Uterus (tissue), 3 donors: ENCODE measurements at regions not wholly inside any gene's neighbourhood (a gene's known extent, or its start where the extent isn't known, plus 50 kb on each side); places are given as distances from the start of the nearest gene placed in this dataset.
A peak's percentile ranks its signal among the peaks of the same experiment; 100 is the strongest.

Source experiments
- DNase-seq, 2 donors: peaks; one replicate each; pipeline ENCODE4 v3.0.0-alpha.2; 2019 to 2020
- H3K27ac ChIP-seq, 2 donors: fragments of 200-600 bp; sonication (generic); 1 replicate in 1 of 2; 2 replicates in 1 of 2; pipeline ENCODE4 v1.5.1; 2016 to 2018
- H3K27me3 ChIP-seq, 2 donors: fragments of 200-600 bp; sonication (generic); one replicate each; pipeline ENCODE4 v1.5.1; 2018 to 2019; ENCODE audit warnings: control low read depth in 1 of 2
- H3K36me3 ChIP-seq, 2 donors: fragments of 200-600 bp; sonication (generic); one replicate each; pipeline ENCODE4 v1.5.1; 2019; ENCODE audit warnings: control low read depth in 1 of 2
- H3K4me1 ChIP-seq, 2 donors: fragments of 200-600 bp; sonication (generic); one replicate each; pipeline ENCODE4 v1.5.1; 2018 to 2019; ENCODE audit warnings: control low read depth in 1 of 2
- H3K4me3 ChIP-seq, 2 donors: fragments of 200-600 bp; sonication (generic); 1 replicate in 1 of 2; 2 replicates in 1 of 2; pipeline ENCODE4 v1.5.1; 2018 to 2019; ENCODE audit warnings: mild to moderate bottlenecking in 1 of 2
- H3K9me3 ChIP-seq, 2 donors: fragments of 200-600 bp; sonication (generic); one replicate each; pipeline ENCODE4 v1.5.1; 2019; ENCODE audit warnings: control low read depth in 1 of 2
- POLR2A ChIP-seq, 2 donors: fragments of 450-650 bp; IDR thresholded peaks; one replicate each; pipeline ENCODE4 v1.6.1; 2016; ENCODE audit warnings: antibody characterized with exemption in 2 of 2, mild to moderate bottlenecking in 1 of 2, moderate library complexity in 1 of 2
- intact Hi-C: fragments of 100-400 bp; cut with DNase I; formaldehyde crosslinking; loops from one replicate; pipeline ENCODE4 v1.15.1; 2023; ENCODE audit warnings: low total_unique reads
- TF ChIP-seq, protein P1 (sequence below), 4 experiments: fragments of 200-600 bp in 2 of 4; fragments of 450-650 bp in 2 of 4; sonication (generic) in 2 of 4; IDR thresholded peaks; one replicate each; pipeline ENCODE4 v1.5.1; 2016 to 2019; ENCODE audit warnings: antibody characterized with exemption in 4 of 4, mild to moderate bottlenecking in 2 of 4, moderate library complexity in 1 of 4
- donor health status: DM: yes; HTN: yes; CAD: no.

DNA sequence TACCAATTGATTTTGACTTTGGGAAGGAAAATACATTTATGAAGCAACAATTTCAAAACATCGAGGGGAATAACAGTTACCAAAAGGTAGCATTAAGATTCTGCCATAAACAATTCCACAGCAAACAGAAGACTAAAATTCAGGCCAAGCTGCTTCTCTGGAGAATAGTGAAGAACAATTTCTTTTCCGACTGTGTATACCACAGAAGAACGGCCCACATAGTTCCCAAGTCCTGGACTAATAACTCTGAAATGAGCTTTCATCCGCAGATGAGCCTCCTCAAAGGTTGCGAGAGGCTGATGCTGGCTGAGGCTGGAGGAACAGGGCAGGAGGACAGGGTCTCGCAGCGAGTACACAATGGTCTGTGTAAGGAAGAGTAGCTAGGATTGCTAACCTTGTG, 278.9 kb upstream of the TCF4 start:
- peak overlapping the region; percentile 47 to 60 for H3K27ac ChIP-seq
- DNase-seq = no peak
- intact Hi-C loops = no loop called here

DNA sequence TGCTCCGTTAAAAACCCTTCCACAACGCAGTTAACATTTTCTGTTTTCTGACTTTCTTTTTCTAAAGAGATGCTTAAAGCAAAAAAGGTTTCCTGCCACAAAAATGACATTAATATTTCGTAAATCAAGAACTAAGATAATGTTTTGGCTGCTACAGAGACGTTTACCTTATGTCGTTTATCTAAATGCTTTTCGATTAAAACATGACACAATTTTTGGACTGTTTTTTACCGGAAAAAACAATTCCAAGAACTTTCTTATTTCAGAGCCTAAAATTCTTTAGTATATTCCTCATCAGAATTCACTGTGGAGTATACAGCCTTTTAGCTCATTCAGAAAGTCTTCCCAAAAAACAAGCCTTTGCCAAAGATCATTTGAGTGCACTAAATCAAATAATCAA, 278.0 kb upstream of the TCF4 start:
- Histone ChIP-seq H3K27me3 (no peaks in the 10 kb centered on the region), H3K9me3 (no peaks in the 10 kb centered on the region), H3K4me3 (no peak overlapping the region), H3K27ac (peak overlapping the region; percentile 47 to 60), H3K4me1 (peaks cover 0 to 3% of the 10 kb centered on the region in 2 donors), H3K36me3 (no peaks in the 10 kb centered on the region)
- DNase-seq = no peak
- TF ChIP-seq POLR2A (IDR thresholded peaks at IDR 0.05) = no peak
- intact Hi-C loops = no loop called here

More for the DNA sequence above, 278.9 kb upstream of the TCF4 start:
- Histone ChIP-seq H3K4me3 (no peak overlapping the region), H3K27me3 (no peaks in the 10 kb centered on the region), H3K9me3 (no peaks in the 10 kb centered on the region), H3K4me1 (peaks cover 0 to 3% of the 10 kb centered on the region in 2 donors), H3K36me3 (no peaks in the 10 kb centered on the region)
- TF ChIP-seq POLR2A (IDR thresholded peaks at IDR 0.05) = no peak
- TF ChIP-seq, protein P1, sequence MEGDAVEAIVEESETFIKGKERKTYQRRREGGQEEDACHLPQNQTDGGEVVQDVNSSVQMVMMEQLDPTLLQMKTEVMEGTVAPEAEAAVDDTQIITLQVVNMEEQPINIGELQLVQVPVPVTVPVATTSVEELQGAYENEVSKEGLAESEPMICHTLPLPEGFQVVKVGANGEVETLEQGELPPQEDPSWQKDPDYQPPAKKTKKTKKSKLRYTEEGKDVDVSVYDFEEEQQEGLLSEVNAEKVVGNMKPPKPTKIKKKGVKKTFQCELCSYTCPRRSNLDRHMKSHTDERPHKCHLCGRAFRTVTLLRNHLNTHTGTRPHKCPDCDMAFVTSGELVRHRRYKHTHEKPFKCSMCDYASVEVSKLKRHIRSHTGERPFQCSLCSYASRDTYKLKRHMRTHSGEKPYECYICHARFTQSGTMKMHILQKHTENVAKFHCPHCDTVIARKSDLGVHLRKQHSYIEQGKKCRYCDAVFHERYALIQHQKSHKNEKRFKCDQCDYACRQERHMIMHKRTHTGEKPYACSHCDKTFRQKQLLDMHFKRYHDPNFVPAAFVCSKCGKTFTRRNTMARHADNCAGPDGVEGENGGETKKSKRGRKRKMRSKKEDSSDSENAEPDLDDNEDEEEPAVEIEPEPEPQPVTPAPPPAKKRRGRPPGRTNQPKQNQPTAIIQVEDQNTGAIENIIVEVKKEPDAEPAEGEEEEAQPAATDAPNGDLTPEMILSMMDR (IDR thresholded peaks at IDR 0.05) = no peak

DNA sequence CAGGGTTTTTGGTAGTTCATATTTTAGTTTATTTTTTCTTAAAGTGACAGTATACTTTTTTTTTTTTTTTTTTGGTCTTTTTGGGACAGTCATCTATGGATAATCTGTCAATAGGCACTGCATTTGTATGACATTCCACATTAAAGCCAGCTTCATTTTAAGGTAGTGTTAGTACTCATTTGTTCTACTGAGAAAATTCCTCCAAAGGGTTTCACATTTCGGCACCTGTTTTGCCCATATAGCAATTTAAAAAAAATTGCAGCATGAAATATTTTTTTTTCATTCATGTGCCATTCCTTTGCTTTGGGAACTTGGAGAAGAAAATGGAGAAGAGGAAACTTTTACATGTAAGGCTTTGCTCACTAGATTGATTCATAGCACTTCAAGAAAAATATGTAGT, 276.3 kb upstream of the TCF4 start:
- H3K9me3 ChIP-seq = no peaks in the 10 kb centered on the region
- no peak for DNase-seq
- H3K27me3 ChIP-seq = no peaks in the 10 kb centered on the region
- H3K4me1 ChIP-seq = peaks cover 0 to 2% of the 10 kb centered on the region in 2 donors
- peak overlapping the region; percentile 50 to 60 for H3K27ac ChIP-seq
- TF ChIP-seq, protein P1 (IDR thresholded peaks at IDR 0.05) = no peak
- no peak for TF ChIP-seq POLR2A (IDR thresholded peaks at IDR 0.05)
- no peaks in the 10 kb centered on the region for H3K36me3 ChIP-seq
- no peak overlapping the region for H3K4me3 ChIP-seq
- intact Hi-C loops = no loop called here

DNA sequence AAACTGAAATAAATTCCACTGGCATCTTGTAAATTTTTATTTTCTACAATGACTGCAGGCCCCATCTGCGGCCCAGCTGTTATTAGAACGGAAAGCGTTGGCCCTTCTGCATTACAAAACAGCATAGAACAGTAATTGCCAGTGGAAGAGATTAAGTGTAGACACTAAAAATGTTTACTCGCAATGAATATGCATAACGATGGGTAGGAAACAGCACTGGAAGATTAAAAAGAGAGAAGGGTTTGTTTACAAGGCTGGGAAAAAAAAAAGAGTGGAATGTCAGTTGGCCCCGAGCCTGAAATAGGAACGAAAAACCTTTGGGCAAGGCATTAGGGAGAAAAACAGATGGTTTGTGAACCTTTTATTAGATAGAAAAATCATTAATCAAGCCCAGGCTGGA, 275.9 kb upstream of the TCF4 start:
- intact Hi-C loops = no loop called here
- H3K4me1 ChIP-seq = no peaks in the 10 kb centered on the region
- peak overlapping the region; percentile 50 to 60 for H3K27ac ChIP-seq

DNA sequence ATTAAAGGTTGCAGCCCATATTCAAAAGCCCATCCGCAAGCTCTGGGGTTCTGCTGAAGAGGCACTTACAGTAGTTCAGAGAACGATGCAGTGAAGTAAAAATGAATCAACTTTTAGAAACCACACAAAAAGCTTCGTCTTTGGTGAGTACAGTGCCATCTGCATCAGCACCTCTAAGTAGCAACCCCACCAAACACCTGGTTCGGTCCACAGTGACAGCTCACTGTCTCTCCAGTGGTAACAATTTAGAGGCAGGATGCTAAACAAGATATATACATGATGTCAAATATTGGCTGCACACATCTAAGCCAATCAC, 275.4 kb upstream of the TCF4 start:
- DNase-seq = no peak
- H3K9me3 ChIP-seq = no peaks in the 10 kb centered on the region
- peak overlapping the region; percentile 50 to 60 for H3K27ac ChIP-seq
- no peaks in the 10 kb centered on the region for H3K36me3 ChIP-seq
- H3K27me3 ChIP-seq = no peaks in the 10 kb centered on the region
- no peak overlapping the region for H3K4me3 ChIP-seq
- intact Hi-C loops = no loop called here
- no peaks in the 10 kb centered on the region for H3K4me1 ChIP-seq
- TF ChIP-seq, protein P1 (IDR thresholded peaks at IDR 0.05) = no peak
- TF ChIP-seq POLR2A (IDR thresholded peaks at IDR 0.05) = no peak

More for the DNA sequence above, 275.9 kb upstream of the TCF4 start:
- Histone ChIP-seq H3K4me3 (no peak overlapping the region), H3K9me3 (no peaks in the 10 kb centered on the region), H3K36me3 (no peaks in the 10 kb centered on the region), H3K27me3 (no peaks in the 10 kb centered on the region)
- TF ChIP-seq, protein P1 (IDR thresholded peaks at IDR 0.05) = no peak
- no peak for TF ChIP-seq POLR2A (IDR thresholded peaks at IDR 0.05)
- peak in 1 of 2 donors; percentile 33 for DNase-seq
